Subcutaneous abdominal adipose tissue (tissue), 5 donors: ENCODE measurements at regions not wholly inside any gene's neighbourhood (a gene's known extent, or its start where the extent isn't known, plus 50 kb on each side); places are given as distances from the start of the nearest gene placed in this dataset.

ENCODE experiments used
- H3K27ac ChIP-seq: one replicate; pipeline ENCODE4 v1.7.0; 2013; ENCODE audit warnings: low read depth, mild to moderate bottlenecking, inconsistent platforms, low read length, moderate library complexity
- H3K27me3 ChIP-seq, 5 donors: one replicate each; pipeline ENCODE4 v1.7.0; 2013; ENCODE audit warnings: low read length in 5 of 5, inconsistent platforms in 1 of 5; ENCODE audit not compliant: control insufficient read depth in 5 of 5, insufficient read depth in 4 of 5
- H3K36me3 ChIP-seq, 5 donors: one replicate each; pipeline ENCODE4 v1.7.0; 2013; ENCODE audit warnings: low read length in 5 of 5; ENCODE audit not compliant: control insufficient read depth in 5 of 5, insufficient read depth in 5 of 5
- H3K4me1 ChIP-seq, 5 donors: one replicate each; pipeline ENCODE4 v1.7.0; 2013; ENCODE audit warnings: low read length in 5 of 5, mild to moderate bottlenecking in 3 of 5, moderate library complexity in 1 of 5; ENCODE audit not compliant: control insufficient read depth in 5 of 5, insufficient read depth in 5 of 5
- H3K4me3 ChIP-seq, 5 donors: one replicate each; pipeline ENCODE4 v1.7.0; 2013; ENCODE audit warnings: low read length in 5 of 5, low read depth in 1 of 5
- H3K9ac ChIP-seq, 5 donors: one replicate each; pipeline ENCODE4 v1.7.0; 2013; ENCODE audit warnings: low read length in 5 of 5, mild to moderate bottlenecking in 4 of 5, moderate library complexity in 3 of 5
- H3K9me3 ChIP-seq, 5 donors: one replicate each; pipeline ENCODE4 v1.7.0; 2013; ENCODE audit warnings: low read length in 5 of 5; ENCODE audit not compliant: control insufficient read depth in 5 of 5
- donor health status: healthy.
- donor health status: healthy.
- donor health status: healthy.
- donor health status: healthy.
- donor health status: healthy.

- no peaks in the 10 kb centered on the region for H3K36me3 ChIP-seq
- no peaks in the 10 kb centered on the region for H3K9me3 ChIP-seq
- H3K9ac ChIP-seq: no peak overlapping the region
- no peaks in the 10 kb centered on the region for H3K4me1 ChIP-seq
- H3K27me3 ChIP-seq: no peaks in the 10 kb centered on the region
- H3K4me3 ChIP-seq: no peak overlapping the region
- H3K27ac ChIP-seq: no peak overlapping the region
These were observed 606.7 kb downstream of the EPHA5 start for GRCh38 chr4:65063601-65064000.

GRCh38 chr4:65050786-65051185, 619.5 kb downstream of the EPHA5 start:
- Histone ChIP-seq H3K27ac (no peak overlapping the region), H3K9ac (no peak overlapping the region), H3K27me3 (no peaks in the 10 kb centered on the region)

GRCh38 chr4:65046192-65047133, 623.8 kb downstream of the EPHA5 start:
- Histone ChIP-seq H3K27ac (no peak overlapping the region), H3K4me1 (peaks cover 0 to 4% (median 0%) of the 10 kb centered on the region in 5 donors), H3K4me3 (no peak overlapping the region), H3K9me3 (no peaks in the 10 kb centered on the region), H3K9ac (no peak overlapping the region), H3K36me3 (no peaks in the 10 kb centered on the region), H3K27me3 (no peaks in the 10 kb centered on the region)

More at GRCh38 chr4:65050786-65051185, 619.5 kb downstream of the EPHA5 start:
- Histone ChIP-seq H3K4me3 (no peak overlapping the region), H3K4me1 (peaks cover 0 to 4% (median 0%) of the 10 kb centered on the region in 5 donors), H3K36me3 (no peaks in the 10 kb centered on the region), H3K9me3 (no peaks in the 10 kb centered on the region)

- H3K4me3 ChIP-seq: no peak overlapping the region
These were observed 624.6 kb upstream of the TECRL start for GRCh38 chr4:65033899-65034298.

GRCh38 chr4:65028592-65028991, 619.3 kb upstream of the TECRL start:
- no peak overlapping the region for H3K27ac ChIP-seq
- no peaks in the 10 kb centered on the region for H3K36me3 ChIP-seq
- no peak overlapping the region for H3K9ac ChIP-seq
- H3K27me3 ChIP-seq: no peaks in the 10 kb centered on the region
- no peaks in the 10 kb centered on the region for H3K4me1 ChIP-seq
- H3K4me3 ChIP-seq: no peak overlapping the region
- H3K9me3 ChIP-seq: no peaks in the 10 kb centered on the region

More at GRCh38 chr4:65033899-65034298, 624.6 kb upstream of the TECRL start:
- H3K27me3 ChIP-seq: no peaks in the 10 kb centered on the region
- no peak overlapping the region for H3K27ac ChIP-seq
- no peaks in the 10 kb centered on the region for H3K9me3 ChIP-seq
- H3K36me3 ChIP-seq: no peaks in the 10 kb centered on the region
- H3K4me1 ChIP-seq: no peaks in the 10 kb centered on the region
- H3K9ac ChIP-seq: no peak overlapping the region

GRCh38 chr4:65023883-65024670, 614.8 kb upstream of the TECRL start:
- no peaks in the 10 kb centered on the region for H3K4me1 ChIP-seq
- H3K4me3 ChIP-seq: no peak overlapping the region
- no peaks in the 10 kb centered on the region for H3K36me3 ChIP-seq
- no peaks in the 10 kb centered on the region for H3K9me3 ChIP-seq
- no peak overlapping the region for H3K9ac ChIP-seq
- H3K27me3 ChIP-seq: no peaks in the 10 kb centered on the region
- H3K27ac ChIP-seq: no peak overlapping the region

- Histone ChIP-seq H3K27me3 (no peaks in the 10 kb centered on the region), H3K9me3 (no peaks in the 10 kb centered on the region), H3K4me1 (no peaks in the 10 kb centered on the region), H3K9ac (no peak overlapping the region), H3K36me3 (no peaks in the 10 kb centered on the region), H3K4me3 (no peak overlapping the region), H3K27ac (no peak overlapping the region)
These were observed 613.8 kb upstream of the TECRL start for GRCh38 chr4:65023081-65023480.

GRCh38 chr4:65021737-65022136, 612.5 kb upstream of the TECRL start:
- Histone ChIP-seq H3K27me3 (no peaks in the 10 kb centered on the region), H3K9me3 (no peaks in the 10 kb centered on the region), H3K9ac (no peak overlapping the region), H3K27ac (no peak overlapping the region), H3K4me3 (no peak overlapping the region), H3K36me3 (no peaks in the 10 kb centered on the region), H3K4me1 (no peaks in the 10 kb centered on the region)

- Histone ChIP-seq H3K9ac (no peak overlapping the region), H3K36me3 (no peaks in the 10 kb centered on the region), H3K27ac (no peak overlapping the region), H3K9me3 (no peaks in the 10 kb centered on the region), H3K4me3 (no peak overlapping the region), H3K4me1 (no peaks in the 10 kb centered on the region), H3K27me3 (no peaks in the 10 kb centered on the region)
These were observed 611.9 kb upstream of the TECRL start for GRCh38 chr4:65021149-65021548.

GRCh38 chr4:65019775-65020174, 610.5 kb upstream of the TECRL start:
- H3K4me3 ChIP-seq: no peak overlapping the region
- no peak overlapping the region for H3K9ac ChIP-seq
- H3K36me3 ChIP-seq: no peaks in the 10 kb centered on the region
- no peak overlapping the region for H3K27ac ChIP-seq
- H3K4me1 ChIP-seq: no peaks in the 10 kb centered on the region
- H3K27me3 ChIP-seq: no peaks in the 10 kb centered on the region
- no peaks in the 10 kb centered on the region for H3K9me3 ChIP-seq
